Keratinocyte (primary cell): ENCODE measurements at regions not wholly inside any gene's neighbourhood (a gene's known extent, or its start where the extent isn't known, plus 50 kb on each side); places are given as distances from the start of the nearest gene placed in this dataset.

ENCODE experiments used
- DNase-seq: peaks from one replicate; pipeline ENCODE4 v3.0.0-alpha.2; 2011; ENCODE audit warnings: low read depth, missing footprints, low spot score
- FAIRE-seq: peaks from 2 replicates; lab custom pipeline; 2011; peaks lifted over from hg19 to GRCh38; lab: Jason Lieb, UNC
- H2AFZ ChIP-seq: 2 replicates; pipeline ENCODE4 v1.6.0; 2012; ENCODE audit warnings: low read length, control low read depth, inconsistent platforms; ENCODE audit not compliant: control insufficient read depth
- H3K27ac ChIP-seq: 2 replicates; pipeline ENCODE4 v1.5.1; 2011; ENCODE audit warnings: low read length; ENCODE audit not compliant: control insufficient read depth, insufficient read depth
- H3K27me3 ChIP-seq: 3 replicates; pipeline ENCODE4 v1.6.0; 2011; ENCODE audit warnings: low read length; ENCODE audit not compliant: control insufficient read depth, insufficient read depth; ENCODE audit errors: extremely low read depth
- H3K36me3 ChIP-seq, 2 experiments: 2 replicates in 1 of 2; 3 replicates in 1 of 2; pipeline ENCODE4 v1.5.1; 2011; ENCODE audit warnings: low read length in 2 of 2, mild to moderate bottlenecking in 1 of 2; ENCODE audit not compliant: control insufficient read depth in 2 of 2, insufficient read depth in 2 of 2; ENCODE audit errors: extremely low read depth in 1 of 2
- H3K4me1 ChIP-seq: 3 replicates; pipeline ENCODE4 v1.5.1; 2011; ENCODE audit warnings: low read length; ENCODE audit not compliant: control insufficient read depth, insufficient read depth; ENCODE audit errors: extremely low read depth
- H3K4me2 ChIP-seq: 3 replicates; pipeline ENCODE4 v1.6.0; 2011; ENCODE audit warnings: low read depth, low read length; ENCODE audit not compliant: control insufficient read depth, insufficient read depth; ENCODE audit errors: extremely low read depth
- H3K4me3 ChIP-seq, 3 experiments: fragments of 200-600 bp in 1 of 3; sonication (generic) in 1 of 3; 2 replicates in 2 of 3; 3 replicates in 1 of 3; pipeline ENCODE4 v1.5.1; 2011 to 2016; ENCODE audit warnings: low read length in 3 of 3, mild to moderate bottlenecking in 3 of 3, control low read depth in 2 of 3, inconsistent platforms in 1 of 3, low read depth in 1 of 3, mixed read lengths in 1 of 3, mixed run types in 1 of 3, moderate library complexity in 1 of 3; ENCODE audit not compliant: control insufficient read depth in 2 of 3, insufficient read depth in 2 of 3; ENCODE audit errors: extremely low read depth in 1 of 3
- H3K79me2 ChIP-seq: 2 replicates; pipeline ENCODE4 v1.6.0; 2012; ENCODE audit warnings: low read length; ENCODE audit not compliant: control insufficient read depth, insufficient read depth
- H3K9ac ChIP-seq: 3 replicates; pipeline ENCODE4 v1.6.0; 2011; ENCODE audit warnings: low read length; ENCODE audit not compliant: control insufficient read depth, insufficient read depth; ENCODE audit errors: extremely low read depth
- H3K9me1 ChIP-seq: 3 replicates; pipeline ENCODE4 v1.6.0; 2011; ENCODE audit warnings: low read length; ENCODE audit not compliant: control insufficient read depth, insufficient read depth; ENCODE audit errors: extremely low read depth
- H3K9me3 ChIP-seq: 2 replicates; pipeline ENCODE4 v1.5.1; 2012; ENCODE audit warnings: low read depth, low read length; ENCODE audit not compliant: control insufficient read depth
- H4K20me1 ChIP-seq: 3 replicates; pipeline ENCODE4 v1.6.0; 2011; ENCODE audit warnings: low read length; ENCODE audit not compliant: control insufficient read depth, insufficient read depth; ENCODE audit errors: extremely low read depth
- CTCF ChIP-seq, 3 experiments: IDR thresholded peaks in 1 of 3; conservative IDR thresholded peaks in 1 of 3; optimal IDR thresholded peaks in 1 of 3; 2 replicates in 2 of 3; 3 replicates in 1 of 3; pipeline versions ENCODE3 to v1.5.1; 2011; ENCODE audit warnings: low read length in 3 of 3, mild to moderate bottlenecking in 3 of 3, moderate library complexity in 2 of 3, control low read depth in 1 of 3, inconsistent platforms in 1 of 3; ENCODE audit not compliant: insufficient read depth in 2 of 3; ENCODE audit errors: extremely low read depth in 1 of 3
- EZH2 ChIP-seq: IDR thresholded peaks from one replicate; pipeline ENCODE4 v1.6.1; 2012; ENCODE audit warnings: inconsistent platforms, mild to moderate bottlenecking, low read length, moderate library complexity
- dilution Hi-C: fragments of 300-500 bp; cut with MboI; formaldehyde crosslinking; loops from one replicate; pipeline ENCODE4 v1.7.0; 2020; ENCODE audit warnings: low sequenced_read_pairs; ENCODE audit not compliant: extremely low pct_ligation_motif_present

- no peaks in the 10 kb centered on the region for H3K36me3 ChIP-seq
- H3K4me2 ChIP-seq = no peak overlapping the region
- no peak overlapping the region for H2AFZ ChIP-seq
- peak; percentile 44 for FAIRE-seq
- H4K20me1 ChIP-seq = no peaks in the 10 kb centered on the region
- no peak for DNase-seq
- no peaks in the 10 kb centered on the region for H3K9me3 ChIP-seq
- no peak overlapping the region for H3K27ac ChIP-seq
- H3K9me1 ChIP-seq = no peaks in the 10 kb centered on the region
- H3K79me2 ChIP-seq = no peaks in the 10 kb centered on the region
- no peak for TF ChIP-seq EZH2
- TF ChIP-seq CTCF (optimal IDR thresholded peaks at IDR 0.05 in 1 of 3, IDR thresholded peaks at IDR 0.05 in 1 of 3, conservative IDR thresholded peaks at IDR 0.05 in 1 of 3; ENCODE audit: extremely low read depth in 1 of 3, insufficient read depth in 2 of 3, low read length in 3 of 3) = no peak
- H3K9ac ChIP-seq = no peak overlapping the region
- dilution Hi-C loops = no loop called here
- no peaks in the 10 kb centered on the region for H3K4me1 ChIP-seq
- no peak overlapping the region for H3K4me3 ChIP-seq
- peaks cover 22% of the 10 kb centered on the region for H3K27me3 ChIP-seq
These were observed 95.6 kb downstream of the SNX5 start for GRCh38 chr20:17872959-17873358.

GRCh38 chr20:17872434-17872833, 96.2 kb downstream of the SNX5 start:
- Histone ChIP-seq H3K4me3 (no peak overlapping the region), H3K4me1 (no peaks in the 10 kb centered on the region), H3K9me3 (no peaks in the 10 kb centered on the region), H3K27ac (no peak overlapping the region), H3K27me3 (peaks cover 25% of the 10 kb centered on the region), H2AFZ (no peak overlapping the region), H3K9me1 (no peaks in the 10 kb centered on the region), H4K20me1 (no peaks in the 10 kb centered on the region), H3K36me3 (no peaks in the 10 kb centered on the region), H3K9ac (no peak overlapping the region), H3K79me2 (no peaks in the 10 kb centered on the region), H3K4me2 (no peak overlapping the region)
- DNase-seq (no peak), FAIRE-seq (no peak)
- no peak for TF ChIP-seq EZH2
- no peak for TF ChIP-seq CTCF (optimal IDR thresholded peaks at IDR 0.05 in 1 of 3, IDR thresholded peaks at IDR 0.05 in 1 of 3, conservative IDR thresholded peaks at IDR 0.05 in 1 of 3; ENCODE audit: extremely low read depth in 1 of 3, insufficient read depth in 2 of 3, low read length in 3 of 3)
- dilution Hi-C loops = no loop called here
